Activated CD4-positive, alpha-beta T cell treated with anti-CD3 and anti-CD28 coated beads, Interleukin-2, amount 50 U/mL, for 1 hour (primary cell): ENCODE measurements at regions not wholly inside any gene's neighbourhood (a gene's known extent, or its start where the extent isn't known, plus 50 kb on each side); places are given as distances from the start of the nearest gene placed in this dataset.

Experiments used
- DNase-seq: peaks from one replicate; pipeline ENCODE4 v3.0.0-alpha.2; 2020

- no peak for DNase-seq
These were observed 317.0 kb downstream of the CYP26B1 start for GRCh38 chr2:71830497-71831192.

DNA sequence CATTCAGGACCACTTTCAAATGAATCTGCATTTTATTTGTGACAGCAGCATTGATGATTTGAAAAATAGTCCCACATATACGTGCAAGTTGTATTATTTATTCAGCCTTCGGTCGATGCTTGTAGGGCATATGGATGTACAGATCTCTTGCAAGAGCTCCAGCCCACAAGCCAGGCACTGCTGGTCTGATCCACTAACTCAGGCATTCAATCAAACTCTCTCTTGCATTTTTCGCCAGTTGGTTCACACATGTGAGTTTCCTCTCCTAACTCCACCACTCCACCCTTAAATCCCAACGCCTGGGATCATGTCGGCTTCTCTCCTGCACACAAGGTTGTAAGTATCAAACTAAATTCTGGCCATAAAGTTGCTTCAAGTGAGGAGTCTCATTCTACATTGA lies 318.7 kb downstream of the CYP26B1 start:
- no peak for DNase-seq

GRCh38 chr2:71827973-71828372 lies 319.7 kb downstream of the CYP26B1 start:
- DNase-seq: no peak

GRCh38 chr2:71827524-71827901 lies 320.1 kb downstream of the CYP26B1 start:
- no peak for DNase-seq

GRCh38 chr2:71826826-71827523 lies 320.7 kb downstream of the CYP26B1 start:
- no peak for DNase-seq

DNA sequence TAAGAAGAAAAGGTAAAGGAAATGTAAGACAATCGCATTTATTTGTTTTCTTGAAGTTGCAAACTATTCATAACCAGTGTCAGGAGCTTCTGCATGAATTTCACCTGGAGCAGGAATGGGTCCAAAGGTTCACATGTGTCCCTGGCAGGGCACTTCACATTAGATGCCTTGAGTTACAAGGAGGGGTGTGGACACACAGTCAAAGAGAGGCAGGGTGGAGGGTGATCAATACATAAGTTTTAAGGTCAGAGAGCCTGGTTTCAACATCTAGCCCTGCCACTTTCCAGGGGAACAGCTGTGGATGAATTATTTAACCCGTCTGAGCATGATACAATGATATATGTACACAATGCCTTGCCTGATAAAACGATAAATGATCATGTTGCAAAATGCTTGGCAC lies 321.4 kb downstream of the CYP26B1 start:
- no peak for DNase-seq

GRCh38 chr2:71824436-71824835 lies 323.2 kb downstream of the CYP26B1 start:
- DNase-seq: no peak

- no peak for DNase-seq
These were observed 324.1 kb downstream of the CYP26B1 start for GRCh38 chr2:71823526-71823925.

DNA sequence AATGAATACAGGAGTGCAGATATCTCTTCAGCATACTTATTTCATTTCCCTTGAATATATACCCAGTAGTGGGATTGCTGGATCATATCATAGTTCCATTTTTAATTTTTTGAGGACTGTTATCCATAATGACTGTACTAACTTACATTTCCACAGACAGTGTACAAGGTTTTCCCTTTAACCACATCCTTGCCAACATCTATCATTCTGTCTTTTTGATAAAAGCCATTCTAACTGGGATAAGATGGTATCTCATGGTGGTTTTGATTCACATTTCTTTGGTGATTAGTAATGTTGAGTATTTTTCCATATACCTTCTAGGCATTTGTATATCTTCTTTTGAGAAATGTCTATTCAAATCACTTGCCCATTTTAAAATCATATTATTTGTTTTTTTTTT lies 325.2 kb downstream of the CYP26B1 start:
- DNase-seq: no peak

DNA sequence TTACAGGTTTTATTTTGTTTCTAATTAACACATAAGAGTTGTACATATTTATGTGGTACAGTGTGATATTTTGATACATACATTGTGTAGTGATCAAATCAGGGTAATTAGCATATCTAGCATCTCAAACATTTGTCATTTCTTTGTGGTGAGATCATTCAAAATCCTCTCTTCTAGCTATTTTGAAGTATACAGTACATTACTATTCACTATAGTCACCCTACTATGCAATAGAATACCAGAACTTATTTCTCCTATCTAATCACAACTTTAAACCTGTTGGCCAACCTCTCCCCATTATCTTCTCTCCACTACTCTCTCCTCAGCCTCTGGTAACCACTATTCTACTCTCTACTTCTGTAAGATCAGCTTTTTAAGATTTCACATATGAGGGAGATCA lies 325.8 kb downstream of the CYP26B1 start:
- DNase-seq: no peak

- no peak for DNase-seq
These were observed 330.8 kb downstream of the CYP26B1 start for GRCh38 chr2:71816815-71817214.

GRCh38 chr2:71815701-71816474 lies 331.8 kb downstream of the CYP26B1 start:
- DNase-seq: no peak

DNA sequence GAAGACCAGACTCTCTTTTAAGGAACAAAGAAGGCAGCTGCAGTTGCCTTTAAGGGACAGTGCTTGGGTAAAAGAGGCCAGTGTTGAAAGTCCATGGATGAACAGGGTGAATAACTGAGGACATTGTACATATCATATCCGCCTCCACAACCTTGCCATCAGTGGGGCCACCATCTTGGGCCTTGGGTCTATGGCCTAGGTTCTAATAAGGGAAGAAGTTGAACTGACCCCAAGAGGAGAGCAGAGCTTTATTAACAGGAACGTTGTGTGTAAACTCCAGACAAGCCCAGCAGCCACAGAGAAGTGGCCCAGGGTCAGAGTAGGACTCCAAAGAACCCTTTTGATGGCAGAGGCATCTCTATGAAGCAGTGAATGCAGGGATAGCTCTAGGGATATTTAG lies 332.8 kb downstream of the CYP26B1 start:
- DNase-seq: no peak

DNA sequence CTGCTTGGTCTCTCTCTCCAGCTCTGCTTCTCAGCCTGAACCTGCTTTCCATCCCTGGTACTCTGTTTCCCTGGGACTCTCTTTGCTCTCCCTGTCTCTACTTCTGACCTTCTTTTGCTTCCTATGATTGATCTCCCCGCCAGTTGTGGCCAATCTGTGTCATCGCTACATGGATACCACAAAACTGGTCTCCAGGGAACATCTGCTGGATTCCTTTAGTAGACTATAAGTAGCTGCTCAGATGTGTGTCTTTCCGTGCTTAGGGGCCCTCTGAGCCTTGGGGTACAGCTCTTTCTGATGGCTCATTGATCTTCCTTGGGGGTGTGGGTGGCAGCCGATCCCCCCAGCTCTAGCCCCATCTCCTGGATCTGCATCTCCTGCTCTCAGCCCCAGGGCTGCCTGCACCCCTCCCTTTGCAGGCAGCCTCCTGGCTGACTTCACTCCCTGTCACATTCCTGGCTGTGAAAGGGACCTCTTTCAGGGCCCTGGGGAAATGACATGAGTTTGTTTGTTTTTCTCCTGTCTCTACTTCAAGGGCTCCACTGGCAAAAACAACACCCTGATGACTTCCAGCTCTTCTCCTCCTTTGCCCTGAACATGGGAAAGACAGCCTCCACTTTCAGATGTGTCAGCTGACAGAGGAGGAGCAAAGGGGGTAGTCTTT lies 333.7 kb downstream of the CYP26B1 start:
- DNase-seq: no peak

- DNase-seq: no peak
These were observed 334.3 kb downstream of the CYP26B1 start for GRCh38 chr2:71813315-71813714.

- no peak for DNase-seq
These were observed 334.9 kb downstream of the CYP26B1 start for GRCh38 chr2:71812736-71813135.

- DNase-seq: no peak
These were observed 335.9 kb downstream of the CYP26B1 start for GRCh38 chr2:71811726-71812125.

DNA sequence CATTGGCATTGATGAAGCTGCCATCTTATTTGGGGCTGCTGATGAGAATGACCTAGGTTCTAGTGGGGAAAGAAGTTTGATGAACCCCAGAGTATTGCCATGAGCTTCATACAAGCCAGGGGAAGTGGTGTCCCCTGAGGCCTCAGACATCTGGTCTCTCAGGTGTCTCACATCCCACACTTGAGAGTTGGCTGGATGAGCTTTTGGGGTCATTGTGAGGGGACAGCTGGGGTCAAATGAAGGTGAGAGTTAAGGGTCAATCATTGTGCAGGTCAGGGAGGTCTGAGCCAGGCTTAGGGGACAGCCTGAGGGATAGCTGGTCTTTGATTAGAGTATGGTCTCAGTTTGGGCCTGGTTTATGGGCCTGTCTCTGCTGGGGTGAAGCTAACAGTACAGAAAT lies 336.5 kb downstream of the CYP26B1 start:
- no peak for DNase-seq

DNA sequence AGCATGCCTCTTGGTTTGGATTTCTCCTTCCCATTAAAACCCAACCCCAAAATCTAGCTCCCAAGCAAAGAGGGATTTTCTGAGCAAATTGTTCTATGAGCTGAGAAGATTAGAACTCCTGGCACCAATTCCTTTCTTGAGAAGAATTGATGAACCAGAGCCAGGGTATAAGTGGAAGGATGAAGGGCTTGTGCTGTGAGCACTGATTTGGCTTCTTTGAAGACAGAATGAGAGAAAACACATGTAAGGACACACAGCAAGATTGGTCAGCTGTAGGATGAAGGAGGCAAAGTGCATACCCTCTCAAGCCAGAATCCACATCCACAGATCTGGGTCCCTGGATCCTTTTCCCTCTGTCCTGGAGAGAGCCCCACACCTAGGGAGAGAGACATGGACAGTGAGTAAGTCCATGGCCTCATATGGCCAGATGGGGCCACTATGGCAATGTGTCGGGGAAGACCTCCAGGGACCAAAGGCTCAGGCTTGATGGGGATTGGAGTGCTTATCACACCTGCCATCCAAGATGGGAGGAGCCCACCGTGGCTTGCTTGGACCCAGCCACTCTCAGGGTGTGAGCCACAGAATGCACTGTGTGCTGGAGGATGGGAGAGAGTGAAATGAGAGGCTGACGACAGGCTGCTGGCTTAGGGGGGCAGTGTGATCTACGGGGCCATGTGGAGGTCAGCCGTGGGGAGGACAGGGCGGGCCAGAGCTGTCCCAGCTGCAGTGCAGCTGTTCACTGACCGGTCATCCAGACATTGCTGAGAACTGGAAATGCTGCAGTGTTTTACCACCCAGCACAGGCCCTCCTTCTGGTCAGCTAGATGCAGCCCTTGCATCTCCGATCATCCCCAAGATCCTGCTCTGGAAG lies 339.8 kb downstream of the CYP26B1 start:
- DNase-seq: no peak

DNA sequence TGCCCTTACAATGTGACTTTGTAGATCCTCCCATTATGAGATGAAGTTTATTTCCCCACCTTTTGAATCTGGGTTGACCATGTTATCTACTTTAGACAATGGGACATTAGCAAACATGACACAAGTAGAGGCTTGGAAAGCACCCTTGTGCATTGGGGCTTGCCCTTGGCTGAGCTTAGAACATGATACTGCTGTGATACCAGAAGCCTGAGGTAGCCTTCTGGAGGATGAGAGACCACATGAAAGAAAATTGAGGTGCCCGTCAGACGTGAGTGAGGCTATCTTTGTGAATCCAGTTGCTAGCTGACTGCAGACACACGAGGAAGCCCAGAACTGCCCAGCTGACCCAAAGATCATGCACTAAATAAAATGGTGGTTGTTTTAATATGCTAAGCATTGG lies 341.2 kb downstream of the CYP26B1 start:
- no peak for DNase-seq

- no peak for DNase-seq
These were observed 343.3 kb downstream of the CYP26B1 start for GRCh38 chr2:71804281-71804751.

DNA sequence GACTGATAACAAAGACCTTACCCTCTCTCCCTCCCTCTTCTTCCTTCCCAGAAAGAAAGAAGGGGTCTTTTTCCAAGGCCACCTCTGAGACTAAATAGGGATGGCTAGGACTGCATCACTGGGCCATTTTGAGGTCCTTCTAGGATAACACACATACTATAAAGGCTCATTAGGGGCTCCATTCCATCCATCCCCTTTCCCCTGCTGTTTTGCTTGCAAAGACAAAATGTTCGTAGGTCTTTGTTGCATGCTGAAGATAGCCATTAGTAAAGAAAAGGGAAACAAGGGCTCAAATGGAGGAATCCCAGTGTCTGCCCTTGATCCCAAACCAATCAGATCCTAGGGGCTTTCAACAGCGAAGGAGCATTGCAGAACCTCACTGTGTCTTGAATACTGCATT lies 344.3 kb downstream of the CYP26B1 start:
- DNase-seq: no peak
